HG02938 (cell line): ENCODE measurements at regions not wholly inside any gene's neighbourhood (a gene's known extent, or its start where the extent isn't known, plus 50 kb on each side); places are given as distances from the start of the nearest gene placed in this dataset.
"Not testable (repeated sequence)": the region's sequence is repeated elsewhere in the genome, so short reads cannot be mapped to it uniquely, and the experiment has no call there.

Experiments
- ATAC-seq: cut with Tn5 transposase; IDR thresholded peaks from one replicate; pipeline ENCODE4 v1.9.1; 2021; ENCODE audit warnings: mild to moderate bottlenecking, moderate library complexity; ENCODE audit not compliant: unreplicated experiment

DNA sequence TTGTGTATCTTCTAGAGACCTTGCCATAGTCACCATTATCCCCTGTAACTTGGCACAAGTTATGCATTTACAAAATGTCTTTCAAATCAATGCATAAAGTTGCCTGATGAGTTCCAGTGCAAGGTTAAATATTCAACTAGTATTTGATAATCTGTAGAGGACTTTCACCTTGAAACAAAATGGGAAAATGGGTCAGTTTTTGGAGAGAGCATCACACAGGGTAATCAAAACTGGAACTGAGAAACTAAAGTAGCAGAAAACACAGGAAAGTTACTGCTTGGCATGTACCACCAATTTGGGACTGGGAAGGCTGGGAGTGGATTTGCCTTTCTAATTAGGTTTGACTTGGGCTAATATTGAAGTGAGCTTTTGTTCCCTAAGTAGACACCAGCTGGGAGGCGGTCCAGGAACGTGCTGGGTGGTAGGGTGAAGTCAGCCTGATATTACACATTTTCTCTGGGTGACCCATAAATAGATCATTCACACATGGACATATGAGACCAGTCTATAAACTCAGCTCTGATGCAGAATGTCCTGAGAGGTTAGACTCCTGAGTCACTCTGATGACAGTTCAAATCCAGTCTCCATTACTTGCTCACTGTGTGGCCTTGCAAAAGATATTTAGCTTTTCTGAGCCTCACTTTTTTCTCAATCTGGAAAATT is 152.3 kb downstream of the PCTP start:
- no peak for ATAC-seq

DNA sequence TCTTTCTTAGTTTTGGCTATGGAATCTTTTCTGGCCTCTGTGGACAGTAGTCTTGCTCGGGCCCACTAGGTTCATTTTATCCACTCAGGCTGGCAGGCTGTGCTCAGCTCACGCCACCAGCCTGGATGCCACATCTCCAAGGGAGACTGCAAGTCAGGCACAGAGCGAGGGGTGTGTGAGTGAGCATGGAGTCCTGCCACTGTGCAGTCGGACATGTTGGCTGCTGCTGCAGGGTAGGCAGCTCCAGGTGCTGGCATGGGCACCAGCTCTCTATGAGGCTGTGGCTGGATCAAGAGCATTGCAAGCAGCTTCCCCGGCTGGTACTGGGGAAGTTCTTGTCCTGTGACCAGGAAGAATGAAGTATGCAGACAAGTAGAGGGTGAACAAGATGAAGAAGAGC is 158.9 kb downstream of the PCTP start:
- ATAC-seq = no peak

DNA sequence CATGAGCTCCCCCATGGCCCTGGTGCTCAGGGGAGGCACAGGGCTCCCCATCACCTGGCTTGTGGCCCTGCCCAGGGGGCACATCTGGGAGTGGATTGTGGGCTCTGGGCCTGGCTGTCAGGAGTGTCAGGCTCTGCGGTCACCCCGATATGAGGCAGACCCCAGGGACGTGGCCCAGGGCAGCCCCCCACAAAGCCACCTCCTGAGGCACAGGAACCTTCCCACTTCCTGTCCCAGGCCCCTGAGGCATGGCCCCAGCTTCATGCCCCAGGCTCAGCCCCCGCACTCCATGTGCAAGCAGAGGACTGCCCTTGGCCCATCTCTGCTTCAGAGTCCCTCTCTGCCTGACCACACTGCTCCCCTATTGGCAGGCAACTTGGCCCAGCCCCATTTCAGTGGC is 160.3 kb downstream of the PCTP start:
- ATAC-seq = no peak

DNA sequence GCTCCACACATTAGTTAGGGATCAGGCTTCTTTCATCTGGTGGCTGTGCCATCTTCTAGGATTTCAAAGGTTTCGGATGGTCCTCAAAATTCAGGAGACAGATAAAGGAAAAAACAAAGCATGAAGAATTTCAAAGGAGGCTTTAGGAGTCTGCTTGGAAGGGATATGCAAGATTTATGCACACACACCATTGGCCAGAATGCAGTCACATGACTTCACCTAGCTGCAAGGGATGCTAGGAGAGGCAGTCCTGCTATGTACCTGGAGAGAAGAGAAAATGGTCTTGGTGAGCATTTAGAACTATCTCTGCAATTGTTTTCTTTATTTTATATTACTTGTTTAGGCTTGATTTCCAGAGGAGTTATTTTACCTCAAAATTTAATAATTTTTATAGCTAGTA is 174.6 kb downstream of the PCTP start:
- no peak for ATAC-seq

DNA sequence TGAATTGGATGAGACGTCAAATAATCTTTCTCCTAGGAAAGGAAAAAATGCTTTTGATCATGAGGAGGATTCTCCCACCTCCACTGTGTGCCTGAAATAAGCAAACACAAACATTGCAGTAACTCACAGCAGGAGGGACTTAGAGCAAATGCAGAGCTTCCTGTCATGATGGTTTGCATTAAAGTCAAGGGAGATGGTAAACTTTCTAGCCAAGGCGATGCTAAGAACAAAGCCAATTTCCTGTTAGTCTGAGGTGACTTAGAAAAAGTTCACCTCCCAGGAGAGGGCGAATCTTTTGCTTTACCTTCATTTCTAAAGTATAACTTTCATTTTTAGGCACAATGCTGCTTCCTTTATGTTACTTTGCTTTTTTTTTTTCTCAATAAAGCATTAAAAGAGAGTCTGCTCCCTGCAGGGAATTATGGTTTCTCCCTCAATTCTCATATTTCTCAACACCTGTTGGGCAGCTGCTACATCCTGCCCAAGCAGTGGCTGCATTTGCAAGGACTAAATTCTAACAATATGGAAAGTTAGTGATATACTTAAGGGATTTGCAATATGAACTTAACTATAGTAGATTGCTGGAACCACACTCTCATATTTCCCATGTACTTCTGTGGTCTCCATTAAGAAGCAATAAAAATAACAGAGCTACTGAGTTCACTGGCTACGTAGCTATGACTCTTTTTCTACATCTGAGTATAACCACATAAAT is 175.6 kb downstream of the PCTP start:
- no peak for ATAC-seq

DNA sequence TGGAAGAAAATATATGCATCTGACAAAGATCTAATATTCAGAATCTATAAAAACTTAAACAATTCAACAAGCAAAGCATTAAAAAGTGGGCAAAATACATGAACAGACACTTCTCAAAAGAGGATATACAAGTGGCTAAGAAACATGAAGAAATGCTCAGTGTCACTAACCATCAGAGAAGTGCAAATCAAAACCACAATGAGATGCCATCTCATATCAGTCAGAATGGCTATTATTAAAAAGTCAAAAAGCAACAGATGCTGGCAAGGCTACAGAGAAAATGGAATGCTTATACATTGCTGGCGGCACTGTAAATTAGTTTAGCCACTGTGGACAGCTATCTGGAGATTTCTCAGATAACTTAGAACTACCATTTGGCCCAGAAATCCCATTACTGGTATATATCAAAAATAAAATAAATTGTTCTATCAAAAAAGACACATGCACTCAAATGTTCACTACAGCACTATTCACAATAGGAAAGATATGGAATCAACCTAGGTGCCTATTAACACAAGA is 179.5 kb downstream of the PCTP start:
- ATAC-seq = no peak

DNA sequence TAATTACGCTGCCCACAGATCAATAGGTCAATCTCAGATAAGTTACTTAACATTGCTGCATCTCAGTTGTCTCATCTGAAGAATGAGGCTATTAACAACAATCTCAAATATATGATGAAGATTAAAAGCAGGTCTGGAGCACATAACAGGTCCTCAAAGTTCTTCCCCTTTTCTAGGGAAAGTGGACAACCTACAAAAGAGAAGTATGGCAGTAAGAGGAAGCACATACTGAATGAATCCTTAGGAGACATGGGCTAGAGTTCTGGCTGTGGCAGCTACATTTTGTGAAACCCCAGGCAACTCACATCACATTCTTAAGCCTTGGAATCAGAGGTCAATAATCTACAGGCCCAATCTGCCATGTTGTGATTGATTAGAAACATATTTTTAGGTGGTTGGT is 180.6 kb downstream of the PCTP start:
- no peak for ATAC-seq

DNA sequence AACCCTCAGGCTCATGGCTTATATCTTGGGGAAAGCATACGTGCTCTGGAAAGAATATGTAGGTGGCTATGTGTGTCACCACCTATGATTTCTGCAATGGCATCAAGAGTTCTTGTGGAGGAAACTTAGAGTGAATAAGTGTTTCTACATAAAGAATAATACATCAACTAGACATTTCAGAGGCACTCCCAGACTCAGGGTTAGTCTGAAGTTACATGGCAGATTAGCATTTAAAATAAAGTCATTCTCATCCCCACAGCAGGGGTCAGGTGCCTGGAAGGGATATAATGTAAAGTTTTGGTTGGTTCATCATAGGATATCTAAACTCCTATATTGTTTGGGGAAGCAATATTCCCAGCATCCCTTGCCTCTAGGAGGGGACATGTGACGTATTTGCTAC is 182.1 kb downstream of the PCTP start:
- ATAC-seq = no peak

DNA sequence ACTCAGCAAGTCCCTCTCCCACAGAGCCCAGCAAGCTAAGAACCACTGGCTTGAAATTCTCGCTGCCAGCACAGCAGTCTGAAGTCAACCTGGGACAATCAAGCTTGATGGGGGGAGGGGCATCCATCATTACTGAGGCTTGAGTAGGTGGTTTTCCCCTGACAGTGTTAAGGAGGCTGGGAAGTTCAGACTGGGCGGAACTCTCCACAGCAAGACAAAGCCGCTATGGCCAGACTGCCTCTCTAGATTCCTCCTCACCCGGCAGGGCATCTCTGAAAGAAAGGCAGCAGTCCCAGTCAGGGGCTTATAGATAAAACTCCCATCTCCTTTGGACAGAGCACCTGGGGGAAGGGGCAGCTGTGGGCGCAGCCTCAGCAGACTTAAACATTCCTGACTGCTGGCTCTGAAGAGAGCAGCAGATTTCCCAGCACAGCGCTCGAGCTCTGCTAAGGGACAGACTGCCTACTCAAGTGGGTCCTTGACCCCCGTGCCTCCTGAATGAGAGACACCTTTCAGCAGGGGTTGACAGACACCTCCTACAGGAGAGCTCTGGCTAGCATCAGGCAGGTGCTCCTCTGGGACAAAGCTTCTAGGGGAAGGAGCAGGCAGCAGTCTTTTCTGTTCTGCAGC is 188.4 kb downstream of the PCTP start:
- ATAC-seq = not testable (repeated sequence)

DNA sequence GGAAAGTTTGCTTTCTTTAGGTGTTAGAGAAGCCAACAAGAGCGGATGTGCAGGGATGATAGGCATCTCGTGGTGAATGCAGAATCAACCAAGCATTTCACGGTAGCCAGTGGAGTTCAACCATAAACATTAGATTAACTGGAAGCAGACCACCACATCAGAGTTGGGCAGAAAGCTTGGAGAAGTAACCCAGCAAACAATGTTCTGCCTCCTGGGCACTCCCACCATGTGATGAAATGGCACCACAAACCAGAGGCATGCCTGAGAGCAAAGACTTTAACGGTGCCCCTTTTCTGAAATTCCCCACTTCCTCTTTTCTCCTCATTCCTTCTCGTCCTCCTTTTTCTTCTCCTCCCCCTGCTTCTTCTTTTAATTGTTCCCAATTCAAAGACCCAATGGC is 193.5 kb upstream of the ANKFN1 start:
- no peak for ATAC-seq

DNA sequence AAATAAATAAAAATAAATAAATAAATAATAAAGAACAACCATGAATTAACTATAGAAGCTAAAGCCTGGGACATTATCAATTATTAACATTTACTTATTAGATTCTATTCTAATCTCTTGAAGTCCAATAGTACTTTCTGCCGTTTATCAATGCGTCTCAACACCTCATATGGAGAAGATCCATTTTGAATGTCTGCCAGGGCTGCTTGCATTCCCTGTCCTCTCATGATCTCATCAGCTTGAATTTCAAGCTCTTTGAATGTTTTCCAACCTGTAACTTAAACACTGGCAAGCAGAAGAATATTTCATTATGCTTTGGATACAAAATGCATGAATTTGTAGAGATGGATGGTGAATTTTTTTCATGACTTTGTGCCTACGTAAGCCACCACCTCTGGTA is 191.9 kb upstream of the ANKFN1 start:
- ATAC-seq = no peak

DNA sequence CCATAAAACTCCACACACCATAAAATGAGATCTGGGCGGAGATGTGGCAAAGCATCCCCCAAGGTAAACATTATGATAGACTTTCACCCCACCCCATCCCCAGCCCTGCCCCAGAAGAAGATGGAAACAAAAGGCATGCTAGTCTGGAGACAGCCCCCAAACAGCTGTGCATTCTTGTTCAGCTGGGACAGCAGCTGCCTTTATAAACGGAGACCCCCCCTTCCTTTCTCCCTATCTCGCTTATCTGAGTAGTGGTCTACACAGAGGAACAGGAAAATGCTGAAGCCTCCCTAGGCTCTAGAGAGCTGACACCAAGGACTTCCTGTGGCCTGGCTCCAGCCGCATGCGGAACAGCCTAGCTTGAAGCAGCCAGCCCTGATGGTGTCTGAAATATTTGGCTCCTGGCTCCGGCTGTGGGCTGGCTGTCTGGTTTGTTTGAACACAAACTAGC is 190.3 kb upstream of the ANKFN1 start:
- no peak for ATAC-seq

DNA sequence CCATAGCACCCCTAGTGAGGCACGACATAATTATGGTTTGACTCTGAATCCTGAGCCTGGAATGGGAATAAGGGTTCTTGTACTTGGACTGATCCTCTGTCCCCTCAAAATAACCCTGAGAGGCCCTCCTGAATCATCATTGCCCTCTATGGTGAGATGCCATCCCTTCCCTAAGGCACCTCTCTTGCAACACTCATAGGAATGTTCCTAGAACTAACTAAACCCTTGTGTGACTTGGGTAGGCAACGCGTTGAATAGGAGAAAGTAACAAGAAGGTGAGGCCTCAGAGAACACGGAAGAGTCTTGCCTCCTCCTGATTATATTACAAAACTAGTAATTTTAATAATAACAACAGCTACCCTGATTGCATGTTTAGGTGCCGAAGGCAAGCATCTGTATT is 189.1 kb upstream of the ANKFN1 start:
- no peak for ATAC-seq

DNA sequence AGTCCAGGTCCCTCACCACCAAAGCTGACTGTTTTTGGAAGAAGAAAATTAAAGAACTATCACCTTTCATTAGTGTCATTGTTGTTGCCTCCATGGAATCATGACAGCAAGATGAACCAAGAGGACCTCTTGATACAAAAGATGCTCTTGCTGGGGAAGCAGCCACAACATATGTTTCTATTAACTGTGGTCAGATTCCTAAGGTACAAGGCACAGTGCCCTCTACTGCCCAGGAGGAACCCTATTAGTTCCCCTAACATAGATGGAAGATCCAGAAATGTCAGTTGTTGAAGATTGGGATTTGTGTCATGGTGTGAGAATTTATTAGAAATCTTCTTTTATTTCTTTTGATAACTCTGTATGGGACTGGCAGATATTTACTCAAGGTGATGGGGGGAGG is 188.2 kb upstream of the ANKFN1 start:
- ATAC-seq = no peak

DNA sequence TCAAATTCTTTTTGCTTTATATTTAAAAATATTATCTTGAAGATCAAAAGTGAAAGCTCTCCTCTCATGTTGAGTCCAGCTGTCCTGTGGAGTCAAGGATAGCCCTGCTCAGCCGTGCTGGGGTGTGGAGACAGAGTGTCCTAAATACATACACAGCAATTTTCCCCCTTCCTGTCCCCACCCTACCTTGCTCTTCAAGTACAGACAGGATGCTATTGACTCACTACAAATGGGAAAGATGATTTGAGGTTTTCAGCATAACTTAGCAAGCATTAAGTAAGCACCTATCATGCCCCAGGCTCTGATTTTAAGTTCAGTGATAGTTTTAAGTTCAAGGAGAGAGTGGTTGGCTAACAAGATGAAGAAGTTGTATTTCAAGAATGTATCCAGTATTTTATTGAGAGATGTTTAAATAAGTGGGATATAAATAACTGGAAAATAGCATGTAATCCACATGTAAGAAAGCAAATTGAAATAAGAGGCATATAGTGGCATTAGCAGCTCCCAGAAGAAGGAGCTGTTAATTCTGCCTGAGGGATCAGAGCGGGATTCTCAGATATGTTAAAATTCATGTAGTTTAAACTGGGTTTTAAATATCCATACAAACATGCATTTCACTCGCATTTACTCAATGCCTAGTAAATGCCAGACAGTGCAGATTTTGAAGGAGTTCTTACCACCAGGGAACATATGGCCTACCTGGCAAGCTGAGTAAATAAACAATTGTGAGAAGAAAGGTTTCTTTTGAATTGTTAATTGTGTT is 183.5 kb upstream of the ANKFN1 start:
- no peak for ATAC-seq

DNA sequence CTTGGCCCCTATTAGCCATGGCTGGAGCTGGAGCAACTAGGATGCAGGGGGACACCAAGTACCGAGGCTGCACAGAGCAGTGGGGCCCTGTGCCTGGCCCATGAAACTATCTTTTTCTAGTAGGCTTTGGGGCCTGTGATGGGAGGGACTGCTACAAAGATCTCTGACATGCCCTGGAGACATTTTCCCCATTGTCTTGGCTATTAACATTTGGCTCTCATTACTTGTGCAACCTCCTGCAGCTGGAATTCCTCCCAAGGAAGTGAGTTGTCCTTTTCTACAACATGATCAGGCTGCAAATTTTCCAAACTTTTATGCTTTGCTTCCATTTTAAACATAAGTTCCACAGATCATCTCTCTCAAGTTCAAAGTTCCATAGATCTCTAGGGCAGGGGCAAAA is 174.7 kb upstream of the ANKFN1 start:
- ATAC-seq = no peak

DNA sequence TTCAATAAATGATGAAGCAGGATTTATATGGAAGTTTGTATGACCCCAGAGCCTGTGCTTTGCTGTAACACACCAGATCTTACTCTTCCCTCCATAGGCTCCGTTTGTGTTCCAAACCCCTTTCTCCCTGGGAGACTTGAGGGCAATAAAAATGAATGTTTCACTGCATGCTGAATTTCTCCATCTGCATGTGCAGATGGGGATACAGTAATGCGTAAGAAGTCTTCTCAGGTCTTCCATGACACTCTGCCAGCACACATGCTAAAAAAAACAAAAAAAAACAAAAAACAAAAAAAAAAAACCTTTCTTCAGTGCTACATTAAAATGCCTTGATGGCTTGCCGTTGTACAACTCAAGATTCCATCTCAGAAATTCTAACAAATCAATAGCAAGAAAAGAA is 170.2 kb upstream of the ANKFN1 start:
- ATAC-seq = no peak

DNA sequence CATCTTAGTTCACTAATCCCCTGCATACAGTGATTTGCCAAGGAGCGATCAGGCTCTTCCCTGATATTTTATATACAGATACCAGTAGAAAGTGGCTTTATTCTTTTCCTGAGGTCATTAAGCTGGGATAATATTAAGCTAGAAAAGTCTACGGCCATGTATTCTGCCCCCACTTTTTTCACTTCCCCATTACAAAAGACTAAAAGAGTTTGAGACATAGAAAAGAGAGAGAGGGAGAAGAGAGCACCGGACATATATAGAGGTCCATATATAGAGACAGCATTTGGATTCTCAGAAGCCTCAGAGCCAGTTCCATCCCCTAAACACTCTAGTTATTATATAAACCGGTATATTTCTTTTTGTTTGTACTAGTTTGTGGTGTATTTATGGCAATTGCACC is 166.5 kb upstream of the ANKFN1 start:
- no peak for ATAC-seq

DNA sequence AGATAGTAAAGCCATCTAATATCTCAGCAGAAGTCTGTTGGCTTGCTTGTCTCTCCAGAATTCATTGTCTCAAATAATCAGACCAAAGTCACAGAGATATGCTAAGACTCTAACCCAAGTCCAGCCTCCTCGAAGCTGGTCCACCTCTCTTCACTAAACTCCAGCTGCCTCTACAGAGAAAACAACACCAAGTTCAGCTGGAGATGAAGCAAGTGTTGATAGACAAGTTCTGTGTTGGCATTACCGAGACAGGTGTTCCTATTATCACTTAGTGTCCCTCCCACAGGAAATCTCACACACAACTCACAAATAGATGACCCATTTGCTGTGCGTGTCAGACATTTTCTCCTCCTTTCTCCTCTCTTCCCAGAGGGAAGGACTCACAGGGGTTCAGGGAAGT is 164.4 kb upstream of the ANKFN1 start:
- ATAC-seq = no peak

DNA sequence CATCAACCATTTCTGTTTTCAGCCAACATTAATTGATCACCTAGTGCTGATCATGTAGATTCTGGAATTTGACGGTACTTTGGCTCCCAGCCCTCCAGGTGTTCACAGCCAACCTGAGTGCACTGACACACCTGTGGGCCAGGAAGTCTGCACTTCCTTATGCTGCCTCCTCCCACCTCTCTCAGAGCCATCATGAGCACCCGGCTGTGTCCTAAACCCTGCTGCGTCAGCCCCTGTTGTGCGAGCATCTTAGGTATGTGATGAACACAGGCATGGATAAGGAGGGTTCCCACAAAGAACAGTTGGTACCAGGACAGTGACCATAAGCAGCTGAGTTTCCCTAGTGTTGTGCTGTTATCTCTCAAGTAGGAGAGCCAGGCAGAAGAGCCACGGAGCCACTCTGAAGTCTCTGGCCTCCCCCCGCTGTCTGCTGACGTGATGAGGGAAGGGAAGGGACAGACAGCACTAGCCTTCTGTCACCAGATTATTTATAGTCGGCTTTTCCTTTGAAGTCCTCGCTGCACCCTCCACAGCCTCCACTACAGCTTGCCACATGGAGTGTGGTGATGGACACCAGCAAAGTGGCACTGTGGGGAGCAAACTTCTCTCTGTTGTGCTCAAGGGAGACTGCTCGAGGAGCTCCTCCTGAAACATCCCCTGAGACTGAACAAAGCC is 162.8 kb upstream of the ANKFN1 start:
- no peak for ATAC-seq

DNA sequence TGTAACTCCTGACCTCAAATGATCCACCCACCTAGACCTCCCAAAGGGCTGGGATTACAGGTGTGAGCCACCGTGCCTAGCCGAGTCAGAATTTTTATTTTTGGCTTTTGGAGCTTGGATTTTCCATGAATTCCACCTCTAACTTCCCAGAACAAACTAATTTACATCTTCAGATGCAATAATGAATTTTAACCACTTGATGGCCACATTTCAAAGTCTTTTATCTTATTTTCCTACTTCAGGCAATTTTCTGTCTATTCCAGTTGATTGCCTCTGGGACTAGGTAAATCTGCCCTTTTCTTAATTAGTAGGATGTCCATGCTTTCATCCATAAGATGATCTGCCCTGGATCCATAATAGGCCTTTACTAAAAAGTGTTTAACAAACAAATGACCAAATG is 156.4 kb upstream of the ANKFN1 start:
- no peak for ATAC-seq
